NB4 (cell line): ENCODE measurements at regions not wholly inside any gene's neighbourhood (a gene's known extent, or its start where the extent isn't known, plus 50 kb on each side); places are given as distances from the start of the nearest gene placed in this dataset.

Source experiments
- DNase-seq: peaks from one replicate; pipeline ENCODE4 v3.0.0; 2010; ENCODE audit warnings: low read depth
- H3K4me3 ChIP-seq: one replicate; pipeline ENCODE4 v1.5.1; 2011; ENCODE audit warnings: mild to moderate bottlenecking, low read depth, low read length, moderate library complexity
- MYC ChIP-seq: IDR thresholded peaks from 2 replicates; pipeline ENCODE4 v1.6.1; 2011; ENCODE audit warnings: low read depth, low read length
- POLR2A ChIP-seq: IDR thresholded peaks from 2 replicates; pipeline ENCODE4 v1.6.1; 2011; ENCODE audit warnings: mild to moderate bottlenecking; ENCODE audit not compliant: insufficient read length; ENCODE audit errors: extremely low read depth
- TF ChIP-seq, protein P1 (sequence below): IDR thresholded peaks from one replicate; pipeline ENCODE4 v1.5.1; 2012; ENCODE audit warnings: low read depth, low read length
- TF ChIP-seq, protein P2 (sequence below): IDR thresholded peaks from 2 replicates; pipeline ENCODE4 v1.6.1; 2011; ENCODE audit warnings: low read depth, low read length

DNA sequence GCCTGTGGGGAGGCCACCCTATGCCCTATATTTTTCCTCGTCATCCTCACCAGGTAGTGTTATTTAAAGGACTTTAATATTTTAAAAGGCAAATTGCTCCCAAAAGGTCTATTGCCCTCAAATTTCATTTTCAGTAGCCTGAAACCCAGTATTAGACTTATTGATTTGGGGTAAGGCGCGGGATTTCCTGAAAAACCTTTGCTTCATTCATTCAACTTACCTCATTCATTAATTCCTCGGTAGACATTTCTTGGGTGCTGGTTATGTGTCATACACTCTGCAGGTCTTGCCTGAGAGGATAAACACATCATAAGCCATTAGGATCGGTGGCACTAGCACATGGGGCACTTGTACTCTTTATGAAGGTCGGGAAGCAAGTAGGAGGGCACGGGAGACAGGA, 99.2 kb downstream of the ARF6 start:
- TF ChIP-seq, protein P1, sequence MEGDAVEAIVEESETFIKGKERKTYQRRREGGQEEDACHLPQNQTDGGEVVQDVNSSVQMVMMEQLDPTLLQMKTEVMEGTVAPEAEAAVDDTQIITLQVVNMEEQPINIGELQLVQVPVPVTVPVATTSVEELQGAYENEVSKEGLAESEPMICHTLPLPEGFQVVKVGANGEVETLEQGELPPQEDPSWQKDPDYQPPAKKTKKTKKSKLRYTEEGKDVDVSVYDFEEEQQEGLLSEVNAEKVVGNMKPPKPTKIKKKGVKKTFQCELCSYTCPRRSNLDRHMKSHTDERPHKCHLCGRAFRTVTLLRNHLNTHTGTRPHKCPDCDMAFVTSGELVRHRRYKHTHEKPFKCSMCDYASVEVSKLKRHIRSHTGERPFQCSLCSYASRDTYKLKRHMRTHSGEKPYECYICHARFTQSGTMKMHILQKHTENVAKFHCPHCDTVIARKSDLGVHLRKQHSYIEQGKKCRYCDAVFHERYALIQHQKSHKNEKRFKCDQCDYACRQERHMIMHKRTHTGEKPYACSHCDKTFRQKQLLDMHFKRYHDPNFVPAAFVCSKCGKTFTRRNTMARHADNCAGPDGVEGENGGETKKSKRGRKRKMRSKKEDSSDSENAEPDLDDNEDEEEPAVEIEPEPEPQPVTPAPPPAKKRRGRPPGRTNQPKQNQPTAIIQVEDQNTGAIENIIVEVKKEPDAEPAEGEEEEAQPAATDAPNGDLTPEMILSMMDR = no peak
- TF ChIP-seq MYC (no peak), POLR2A (no peak)
- TF ChIP-seq, protein P2, sequence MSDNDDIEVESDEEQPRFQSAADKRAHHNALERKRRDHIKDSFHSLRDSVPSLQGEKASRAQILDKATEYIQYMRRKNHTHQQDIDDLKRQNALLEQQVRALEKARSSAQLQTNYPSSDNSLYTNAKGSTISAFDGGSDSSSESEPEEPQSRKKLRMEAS = no peak
- no peak for DNase-seq
- H3K4me3 ChIP-seq = no peak overlapping the region

DNA sequence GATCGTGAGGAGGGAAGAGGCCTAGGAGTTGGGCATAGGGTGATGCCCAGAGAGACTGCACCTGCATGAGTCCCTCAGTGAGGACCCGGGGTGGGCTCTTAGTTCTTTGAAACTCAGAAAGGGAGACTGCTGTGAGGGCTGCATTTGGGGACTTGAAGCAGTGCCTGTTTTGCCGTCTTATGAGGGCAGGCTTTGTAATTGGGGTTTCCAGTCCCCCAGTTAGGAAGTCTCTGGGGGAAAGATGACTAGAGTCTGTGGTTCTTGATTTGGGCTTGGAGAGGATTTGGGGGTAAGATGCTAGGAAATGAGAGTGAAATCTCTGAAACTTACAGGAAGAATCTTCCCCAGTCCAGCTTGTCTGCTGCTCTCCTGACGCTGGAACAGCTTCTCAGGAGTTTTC, 99.6 kb downstream of the ARF6 start:
- DNase-seq = no peak
- TF ChIP-seq MYC (no peak), POLR2A (no peak)
- TF ChIP-seq, protein P1 = no peak
- TF ChIP-seq, protein P2 = no peak
- no peak overlapping the region for H3K4me3 ChIP-seq

DNA sequence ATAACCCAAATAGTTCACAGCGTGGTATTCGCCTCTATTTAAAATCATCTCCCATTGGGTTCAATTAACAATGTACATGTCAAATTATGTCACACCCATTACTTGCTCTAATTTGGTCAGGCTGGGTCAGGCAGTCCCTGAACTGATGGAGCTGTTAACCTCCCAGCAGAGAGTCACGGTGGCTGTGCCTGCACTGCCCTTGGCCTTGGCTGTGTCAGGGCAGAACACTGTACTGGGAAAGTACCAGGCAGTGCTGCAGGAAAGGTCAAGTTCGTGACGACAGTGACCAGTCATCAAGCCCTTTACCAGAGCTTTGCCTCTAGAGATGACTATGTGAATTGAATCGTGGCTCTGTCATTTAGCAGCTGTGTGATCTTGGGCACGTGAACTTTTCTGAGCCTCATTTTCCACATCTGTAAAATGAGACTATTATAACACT, 100.0 kb downstream of the ARF6 start:
- no peak overlapping the region for H3K4me3 ChIP-seq
- DNase-seq = no peak
- TF ChIP-seq MYC (no peak), POLR2A (no peak)
- TF ChIP-seq, protein P1 = no peak
- TF ChIP-seq, protein P2 = no peak

DNA sequence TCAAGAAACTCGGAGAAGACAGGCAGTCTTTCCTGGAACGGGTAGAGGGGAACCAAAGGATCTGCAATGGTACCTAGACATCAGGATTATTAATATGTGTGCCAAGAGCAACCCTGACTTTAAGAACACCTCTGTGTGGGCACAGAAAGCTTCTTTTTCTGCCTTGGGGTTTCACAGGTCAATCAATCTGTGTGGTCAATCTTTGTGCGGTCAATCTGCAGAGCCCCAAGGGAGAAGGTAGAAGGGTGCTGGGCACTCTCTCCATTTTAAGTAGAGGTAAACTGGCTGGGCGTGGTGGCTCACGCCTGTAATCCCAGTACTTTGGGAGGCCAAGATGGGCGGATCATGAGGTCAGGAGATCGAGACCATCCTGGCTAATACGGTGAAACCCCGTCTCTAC, 100.7 kb downstream of the ARF6 start:
- TF ChIP-seq MYC (no peak), POLR2A (no peak)
- TF ChIP-seq, protein P1 = no peak
- TF ChIP-seq, protein P2 = no peak
- H3K4me3 ChIP-seq = no peak overlapping the region
- DNase-seq = no peak

DNA sequence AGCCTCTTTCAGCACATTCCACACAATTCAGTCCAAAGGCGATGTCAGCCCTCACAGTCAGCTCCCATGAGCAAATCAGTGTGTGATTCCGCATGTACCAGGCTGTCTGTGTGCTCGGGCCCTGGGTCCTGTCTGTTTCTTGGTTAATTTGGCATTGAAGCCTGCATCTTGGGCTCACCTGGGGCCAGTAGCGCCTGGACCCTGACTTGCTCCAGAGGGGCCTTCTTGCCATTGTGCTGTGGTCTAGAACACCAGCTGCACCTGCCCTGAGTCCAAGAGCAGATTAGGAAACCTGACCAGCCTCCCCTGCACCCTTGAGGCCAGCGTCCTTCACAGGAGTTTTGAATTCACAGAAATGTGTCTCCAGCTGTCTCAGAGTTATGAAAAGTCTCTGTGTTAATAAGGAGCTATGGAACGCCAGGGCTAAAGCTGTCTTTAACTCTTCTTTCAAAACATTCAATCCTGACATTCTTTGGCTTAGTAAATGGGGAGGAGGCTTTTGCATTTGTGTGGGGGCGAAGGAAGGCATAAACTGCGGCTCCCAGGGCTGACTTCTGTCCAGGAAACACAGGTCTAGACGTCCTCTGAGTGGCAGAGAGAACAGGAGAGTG, 102.2 kb downstream of the ARF6 start:
- no peak overlapping the region for H3K4me3 ChIP-seq
- no peak for TF ChIP-seq MYC
- TF ChIP-seq, protein P2 = no peak
- TF ChIP-seq, protein P1 = no peak
- no peak for TF ChIP-seq POLR2A
- no peak for DNase-seq

DNA sequence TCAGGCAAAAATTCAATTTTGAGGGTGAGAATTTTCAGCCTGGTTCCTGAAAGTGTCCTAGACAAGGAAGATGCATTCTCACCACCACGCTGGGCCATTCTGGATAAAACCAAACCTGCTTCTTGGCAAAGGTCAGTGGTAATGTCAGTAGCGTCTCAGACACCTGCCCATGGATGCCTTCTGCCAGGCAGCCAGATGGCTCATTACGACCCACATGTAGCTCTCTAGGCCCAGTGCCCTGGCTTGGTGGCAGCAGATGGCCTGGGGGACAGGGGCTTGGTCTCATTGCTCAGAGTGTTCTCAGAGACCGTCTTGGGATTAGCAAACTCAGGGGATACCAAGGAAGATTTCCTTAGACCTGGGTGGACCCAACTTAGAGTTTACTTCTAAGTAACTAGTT, 105.1 kb downstream of the ARF6 start:
- no peak overlapping the region for H3K4me3 ChIP-seq
- DNase-seq = no peak
- TF ChIP-seq, protein P2 = no peak
- TF ChIP-seq MYC = no peak
- TF ChIP-seq POLR2A = no peak
- TF ChIP-seq, protein P1 = no peak
